Stimulated activated CD4-positive, alpha-beta T cell treated with anti-CD3 and anti-CD28 coated beads, Interleukin-4, amount 100 ng/mL, for 1 hour (primary cell): ENCODE measurements at regions not wholly inside any gene's neighbourhood (a gene's known extent, or its start where the extent isn't known, plus 50 kb on each side); places are given as distances from the start of the nearest gene placed in this dataset.
"Not testable (repeated sequence)": the region's sequence is repeated elsewhere in the genome, so short reads cannot be mapped to it uniquely, and the experiment has no call there.

Source experiments
- DNase-seq: peaks from one replicate; pipeline ENCODE4 v3.0.0-alpha.2; 2020

DNA sequence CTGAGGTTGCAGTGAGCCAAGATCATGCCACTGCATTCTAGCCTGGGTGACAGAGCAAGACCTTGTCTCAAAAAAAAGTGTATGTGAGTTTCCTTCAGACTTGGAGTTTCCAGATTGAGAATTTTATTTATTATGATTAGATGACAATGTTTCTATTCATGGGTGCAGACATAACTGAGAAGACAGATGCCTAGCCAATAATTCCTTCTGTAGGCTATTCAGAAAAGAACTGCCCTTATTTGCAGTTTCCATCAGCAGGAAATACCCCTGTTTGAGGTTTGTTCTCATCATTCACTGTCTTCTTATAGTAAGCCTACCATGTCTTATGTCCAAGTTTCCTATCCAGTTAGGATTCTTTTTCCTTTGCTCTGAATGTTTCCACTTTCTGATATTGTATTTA is 269.0 kb downstream of the KTN1 start:
- no peak for DNase-seq

DNA sequence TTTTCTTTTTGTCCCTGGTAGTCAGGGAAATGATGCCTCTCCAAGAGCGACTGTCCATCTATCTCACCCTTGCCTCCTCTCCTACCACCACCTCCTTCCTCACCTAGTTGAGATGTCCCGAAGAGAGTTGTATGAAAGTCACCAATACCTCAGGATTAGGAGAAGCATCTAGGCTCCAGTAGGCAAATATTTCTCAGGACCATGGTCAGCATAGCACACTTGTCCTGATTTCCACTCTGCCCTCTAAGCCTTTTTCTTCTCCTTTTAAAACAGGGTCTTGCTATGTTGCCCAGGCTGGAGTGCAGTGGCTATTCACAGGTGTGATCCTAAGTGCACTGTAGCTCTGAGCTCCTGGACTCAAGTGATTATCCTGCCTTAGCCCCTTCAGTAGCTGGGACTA is 268.4 kb upstream of the PELI2 start:
- no peak for DNase-seq

DNA sequence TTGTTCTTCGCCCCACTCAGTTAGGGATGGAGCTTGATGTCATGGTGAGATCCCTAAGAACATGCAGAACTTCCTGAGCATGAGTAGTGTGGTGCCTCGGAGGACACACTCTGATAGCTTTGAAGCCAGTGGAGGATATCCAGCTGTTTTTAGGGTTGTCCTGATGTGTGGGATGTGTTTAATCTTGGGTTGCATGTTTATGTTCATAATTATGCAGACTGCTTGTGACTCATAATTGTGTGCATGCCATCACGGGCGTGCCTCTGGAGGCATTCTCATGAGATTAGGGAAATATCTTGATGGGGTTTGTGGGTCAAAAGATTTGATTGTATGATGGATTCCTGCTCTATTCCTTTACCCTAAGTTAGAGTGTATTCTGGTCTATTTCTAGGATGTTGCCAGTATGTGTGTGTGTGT is 267.4 kb upstream of the PELI2 start:
- DNase-seq, result no peak

DNA sequence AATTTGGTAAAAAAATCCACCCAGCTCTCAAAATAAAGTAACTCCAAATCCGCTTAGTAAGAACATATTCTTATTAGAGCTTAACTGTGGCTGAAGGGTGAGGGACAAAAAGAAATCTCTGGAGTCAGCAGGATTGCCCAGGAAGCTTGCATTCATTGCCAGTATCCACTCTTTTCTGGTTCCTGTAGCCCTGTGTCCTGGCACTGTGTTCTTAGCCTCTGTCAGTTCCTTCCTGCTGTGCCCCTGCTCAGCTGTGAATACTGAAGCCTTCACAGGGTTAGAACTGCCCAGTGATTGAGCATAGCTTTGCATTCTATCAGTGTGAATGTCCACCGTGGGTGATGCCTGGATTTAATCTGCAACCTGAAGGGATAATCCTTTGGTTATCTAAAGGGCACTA is 266.9 kb upstream of the PELI2 start:
- DNase-seq, result no peak

DNA sequence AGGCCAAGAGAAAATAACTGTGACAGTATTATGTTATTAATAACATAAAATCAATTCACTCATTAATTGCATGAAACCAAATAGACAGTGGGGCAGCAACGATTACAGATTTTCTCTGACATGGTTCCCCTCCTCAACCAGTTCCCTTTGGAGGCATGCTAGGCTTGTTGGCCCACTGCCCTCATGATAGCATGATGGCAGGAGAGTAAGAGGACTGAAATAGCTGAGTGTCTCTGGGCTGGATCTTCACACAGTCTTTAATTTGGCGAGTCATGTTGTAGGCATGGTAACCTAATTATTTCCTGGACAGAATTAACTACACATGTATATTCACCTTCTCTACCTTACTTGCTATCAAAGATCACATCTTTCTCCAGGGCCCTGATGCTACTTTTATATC is 266.2 kb upstream of the PELI2 start:
- DNase-seq, result no peak

DNA sequence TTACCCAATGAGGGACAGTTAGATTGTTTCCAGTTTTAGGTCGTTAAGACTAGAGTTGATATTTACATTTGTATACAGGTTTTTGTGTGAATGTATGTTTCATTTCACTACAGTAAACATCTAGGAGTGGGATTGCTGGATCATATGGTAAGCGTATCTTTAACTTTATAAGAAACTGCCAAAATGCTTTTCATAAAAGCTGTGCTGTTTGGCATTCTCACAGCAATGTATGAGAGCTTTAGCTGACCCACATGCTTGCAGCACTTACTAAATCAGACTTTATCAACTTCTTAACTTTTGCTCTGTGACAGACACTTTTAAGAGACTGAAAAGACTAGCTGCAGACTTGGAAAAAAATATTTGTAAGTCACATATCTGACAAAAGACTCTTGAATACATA is 262.5 kb upstream of the PELI2 start:
- no peak for DNase-seq

DNA sequence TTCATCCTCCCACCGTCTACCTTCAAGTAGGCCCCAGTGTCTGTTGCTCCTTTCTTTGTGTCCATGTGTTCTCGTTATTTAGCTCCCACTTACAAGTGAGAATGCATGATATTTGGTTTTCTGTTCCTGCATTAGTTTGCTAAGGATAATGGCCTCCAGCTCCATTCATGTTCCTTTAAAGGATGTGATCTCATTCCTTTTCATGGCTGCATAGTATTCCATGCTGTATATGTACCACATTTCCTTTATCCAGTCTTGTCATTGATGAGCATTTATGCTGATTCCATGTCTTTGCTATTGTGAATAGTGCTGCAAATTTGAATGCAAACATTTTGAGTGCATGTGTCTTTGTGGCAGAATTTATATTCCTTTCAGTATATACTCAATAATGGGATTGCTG is 259.6 kb upstream of the PELI2 start:
- no peak for DNase-seq

DNA sequence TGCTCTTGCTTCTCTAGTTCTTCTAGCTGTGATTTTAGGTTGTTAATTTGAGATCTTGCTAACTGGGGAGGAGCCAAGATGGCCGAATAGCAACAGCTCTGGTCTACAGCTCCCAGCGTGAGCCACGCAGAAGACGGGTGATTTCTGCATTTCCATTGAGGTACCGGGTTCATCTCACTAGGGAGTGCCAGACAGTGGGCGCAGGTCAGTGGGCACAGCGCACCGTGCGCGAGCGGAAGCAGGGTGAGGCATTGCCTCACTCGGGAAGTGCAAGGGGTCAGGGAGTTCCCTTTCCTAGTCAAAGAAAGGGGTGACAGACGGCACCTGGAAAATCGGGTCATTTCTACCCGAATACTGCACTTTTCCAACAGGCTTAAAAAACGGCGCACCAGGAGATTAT is 256.6 kb upstream of the PELI2 start:
- not testable (repeated sequence) for DNase-seq

DNA sequence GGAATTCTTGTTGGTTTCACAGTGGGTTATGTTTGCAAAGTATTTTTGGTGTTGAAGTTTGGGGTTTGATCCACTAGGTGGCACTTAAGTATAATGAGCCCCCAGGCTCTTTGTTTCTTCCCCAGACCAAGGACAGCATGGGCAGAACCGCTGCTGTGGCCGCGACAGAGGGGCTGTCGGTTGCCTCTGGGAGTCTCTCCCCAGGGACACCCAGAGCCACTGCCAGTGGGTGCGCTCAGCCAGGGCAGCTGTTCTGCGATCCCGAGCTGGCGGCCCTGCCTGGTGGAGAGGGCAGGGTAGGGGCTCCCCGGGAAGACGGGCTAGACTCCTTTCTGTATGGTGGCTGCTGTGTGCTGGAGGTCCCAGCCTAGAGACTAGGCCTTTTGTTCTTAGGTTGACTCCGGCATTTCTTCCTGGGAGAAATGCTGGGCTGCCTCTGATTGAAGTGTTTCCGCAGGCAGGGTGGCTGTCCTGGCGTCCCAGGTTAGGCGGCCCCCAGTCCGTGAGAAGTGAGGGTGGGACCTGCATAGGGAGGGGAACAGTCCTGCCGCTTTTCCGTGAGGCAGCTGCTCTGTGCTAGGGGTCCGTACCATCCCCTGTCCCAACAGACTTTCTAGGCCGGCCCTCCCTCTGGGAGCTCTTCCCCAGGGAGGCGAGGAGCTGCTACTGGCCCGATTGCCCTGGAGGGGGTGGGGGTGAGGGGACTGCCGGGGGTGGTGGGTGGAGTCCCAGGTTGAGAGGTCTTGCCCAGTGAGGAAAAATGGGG is 253.1 kb upstream of the PELI2 start:
- no peak for DNase-seq

DNA sequence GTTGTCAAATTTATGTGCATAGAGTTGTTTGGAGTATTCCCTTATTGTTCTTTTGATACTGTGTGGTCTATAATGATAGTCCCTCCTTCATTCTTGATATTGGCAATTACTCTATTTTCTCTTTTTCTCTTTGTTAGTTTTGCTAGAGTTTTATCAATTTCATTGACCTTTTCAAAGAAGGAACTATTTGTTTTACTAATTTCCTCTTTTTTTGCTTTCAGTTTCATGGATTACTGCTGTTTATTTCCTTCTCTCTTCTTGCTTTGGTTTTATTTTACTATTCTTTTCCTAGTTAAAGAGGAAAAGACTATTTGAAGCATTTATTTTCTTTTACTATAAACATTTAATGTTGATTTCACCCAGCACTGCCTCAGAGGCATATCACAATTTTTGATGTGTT is 250.9 kb upstream of the PELI2 start:
- no peak for DNase-seq

DNA sequence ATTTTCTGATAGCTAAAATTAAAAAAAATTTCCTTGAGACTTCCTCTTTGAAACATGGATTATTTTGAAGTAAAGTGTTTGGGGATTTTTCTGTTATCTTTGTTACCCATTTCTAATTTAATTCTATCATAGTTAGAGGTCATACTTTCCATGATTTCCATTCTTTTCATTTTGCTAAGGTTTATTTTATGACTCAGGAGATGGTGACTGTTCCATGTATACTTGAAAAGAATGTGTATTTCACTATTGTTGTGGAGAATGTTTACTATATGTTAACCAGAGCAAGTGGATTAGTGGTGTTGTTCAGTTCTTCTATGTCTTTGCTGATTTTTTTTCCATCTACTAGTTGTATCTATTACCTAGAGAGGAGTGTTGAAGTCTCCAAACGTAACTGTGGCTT is 250.5 kb upstream of the PELI2 start:
- no peak for DNase-seq

DNA sequence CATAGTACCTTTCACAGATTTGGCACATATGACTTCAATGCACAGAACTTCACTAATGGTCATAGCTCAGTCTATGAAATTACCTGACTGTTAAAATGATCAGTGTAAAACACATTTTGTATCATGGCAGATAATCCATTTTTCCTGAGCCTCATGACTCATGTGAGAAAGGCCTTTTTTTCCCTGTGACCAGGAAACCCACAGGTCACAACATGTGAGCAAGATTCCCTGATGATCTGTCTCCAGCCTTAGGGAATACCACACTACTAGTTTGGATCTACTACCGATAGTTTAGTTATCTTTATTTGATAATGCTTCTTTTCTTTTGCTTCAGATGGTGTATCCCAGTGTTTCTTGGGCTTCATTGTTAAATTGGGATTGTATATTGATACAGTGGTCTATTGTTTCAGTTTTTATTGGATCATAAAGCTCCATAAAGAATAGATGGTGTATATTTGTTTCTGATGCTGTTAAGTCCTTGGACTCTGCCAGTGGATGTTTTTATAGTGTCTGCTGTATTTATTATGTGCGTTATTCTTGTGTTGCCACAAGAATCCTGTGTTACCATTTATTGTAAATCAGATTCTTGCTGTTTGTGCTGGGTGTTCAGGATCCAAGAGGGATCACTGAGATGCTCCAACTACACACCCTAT is 248.7 kb upstream of the PELI2 start:
- DNase-seq, result no peak

DNA sequence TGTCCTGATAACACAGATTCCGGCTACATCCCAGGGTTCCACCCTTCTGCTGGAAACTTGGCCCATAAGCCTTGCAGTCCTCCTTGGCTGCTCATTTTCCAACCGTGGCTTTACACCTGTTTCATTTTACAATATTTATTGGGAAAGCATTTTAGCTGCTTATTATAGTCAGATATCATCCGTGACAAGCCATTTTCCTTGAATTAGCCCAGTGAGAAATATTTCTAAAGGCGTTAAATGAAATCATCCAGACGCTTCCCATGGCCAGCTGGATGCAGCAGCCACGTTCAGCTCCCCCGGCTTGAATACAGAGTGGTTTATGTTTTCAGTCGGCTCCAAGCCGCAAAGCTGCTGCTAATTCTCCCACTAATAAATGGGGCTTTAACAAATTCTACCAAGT is 245.0 kb upstream of the PELI2 start:
- DNase-seq, result no peak

DNA sequence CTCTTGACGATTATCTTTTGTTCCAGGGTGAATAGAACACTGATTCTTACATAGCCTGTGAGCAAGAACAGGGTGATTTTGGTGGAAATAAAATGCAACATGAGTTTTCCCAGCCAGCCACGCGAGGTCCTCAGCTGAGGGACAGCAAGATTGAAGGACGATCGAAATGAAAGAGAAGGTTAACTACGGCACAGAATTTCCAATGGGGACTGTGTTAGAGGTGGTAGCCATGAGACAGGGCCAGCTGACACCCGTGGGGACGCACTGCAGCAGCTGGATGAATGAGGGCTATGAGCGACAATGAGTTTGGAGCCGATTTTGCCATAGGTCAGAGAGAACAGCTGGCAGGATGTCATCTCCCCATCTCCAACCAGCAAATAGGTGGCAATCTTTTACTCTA is 243.4 kb upstream of the PELI2 start:
- DNase-seq, result no peak

DNA sequence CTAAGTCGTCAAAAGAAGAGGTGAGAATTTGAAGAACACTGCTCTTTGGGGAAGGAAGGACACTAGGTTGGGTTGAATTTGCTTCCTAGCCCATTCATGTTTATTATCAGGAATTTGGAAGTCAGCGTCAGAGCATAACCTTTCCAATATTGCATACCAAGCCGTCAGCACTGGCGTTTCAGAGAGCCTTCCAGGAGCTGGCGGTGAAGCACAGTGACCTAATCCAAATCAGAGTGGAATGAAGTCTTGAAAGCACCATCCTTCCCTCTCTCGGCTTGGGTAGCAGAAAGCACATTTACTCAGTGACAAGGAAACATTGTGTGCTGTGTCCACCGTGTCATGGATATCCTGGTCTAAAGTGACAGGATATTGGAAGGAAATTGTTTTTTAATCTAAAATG is 240.3 kb upstream of the PELI2 start:
- no peak for DNase-seq

DNA sequence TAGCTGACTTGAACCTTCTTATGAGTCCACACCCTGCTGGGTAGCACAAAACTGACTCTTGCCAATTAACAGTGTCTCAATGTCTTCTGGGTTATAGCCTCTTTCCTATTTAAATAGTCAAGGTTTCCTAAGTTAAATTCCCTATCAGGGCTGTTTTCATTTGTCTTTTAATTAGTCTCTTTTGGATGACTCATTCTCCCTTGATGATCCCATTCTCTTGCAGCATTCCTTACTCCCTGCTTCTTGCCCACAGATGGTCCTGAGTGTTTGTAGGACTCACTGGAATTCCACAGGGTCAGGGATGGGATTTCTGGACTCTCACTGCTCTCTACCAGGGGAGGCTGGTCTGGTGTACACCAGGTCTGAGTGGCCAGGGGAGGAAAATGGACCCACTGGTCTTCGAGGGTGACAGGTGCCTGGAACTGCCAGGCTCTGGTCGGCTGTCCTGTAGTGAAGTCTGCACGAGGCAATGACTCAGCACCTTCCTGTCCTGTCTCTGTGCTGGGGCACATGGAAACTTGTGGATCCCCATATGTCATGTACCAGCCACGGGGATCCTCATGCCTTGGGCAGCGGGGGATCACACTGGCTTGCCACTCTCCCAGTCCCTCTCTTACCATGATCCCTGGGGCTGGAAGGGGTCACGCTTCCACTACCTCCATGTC is 236.5 kb upstream of the PELI2 start:
- DNase-seq, result no peak

DNA sequence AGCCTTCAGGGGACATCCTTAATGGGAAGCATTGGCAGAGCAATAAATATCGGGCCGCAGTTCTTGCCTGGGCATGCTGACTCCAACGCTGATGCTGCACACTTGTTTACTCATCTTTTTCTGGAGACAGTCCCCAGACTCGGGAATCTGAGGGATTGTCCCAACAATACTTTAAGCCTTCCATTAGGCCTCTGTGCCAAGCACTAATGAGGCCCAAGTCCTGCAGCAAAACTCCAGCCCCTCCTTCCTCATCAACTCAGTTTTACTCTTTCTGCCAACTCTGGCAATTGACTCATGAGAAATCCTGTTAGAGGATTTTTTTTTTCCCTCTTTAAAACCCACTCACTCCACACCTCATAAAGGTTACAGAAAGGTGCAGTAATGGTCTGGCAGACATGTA is 233.4 kb upstream of the PELI2 start:
- no peak for DNase-seq

DNA sequence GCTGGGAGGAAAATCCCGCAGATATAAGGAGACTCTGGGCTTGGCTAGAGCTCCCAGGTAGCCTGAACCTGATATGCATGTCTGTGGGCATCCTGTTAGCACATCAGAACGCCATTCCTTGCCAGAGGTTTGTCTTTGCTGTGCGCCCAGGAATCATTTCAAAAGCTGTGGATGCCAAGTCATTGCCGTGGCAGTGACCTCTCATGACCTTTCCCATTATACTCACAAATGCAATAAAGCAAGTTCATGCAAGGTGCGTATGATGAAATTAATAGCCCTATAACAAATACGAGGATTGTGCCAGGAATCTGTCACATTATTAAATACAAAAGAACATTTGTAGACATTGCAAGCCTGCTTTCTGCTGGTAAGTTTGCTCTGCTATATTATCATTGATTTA is 229.1 kb upstream of the PELI2 start:
- DNase-seq, result no peak

DNA sequence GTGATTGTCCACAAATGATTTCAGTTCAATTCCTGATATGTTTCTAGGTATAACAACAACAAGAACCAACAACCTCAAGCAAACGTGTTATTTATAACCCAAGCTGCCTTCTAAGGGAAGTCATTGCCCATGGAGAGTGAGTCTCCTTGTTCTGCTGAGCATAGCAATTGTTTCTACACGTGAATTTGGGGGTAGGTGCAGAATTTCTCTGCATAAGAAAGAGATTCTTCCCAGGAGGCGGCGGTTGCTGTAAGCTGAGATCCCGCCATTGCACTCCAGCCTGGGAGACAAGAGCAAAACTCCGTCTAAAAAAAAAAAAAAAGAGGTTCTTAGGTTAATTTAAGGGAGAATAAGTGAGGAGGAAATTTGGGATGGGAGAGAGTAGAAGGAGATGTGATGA is 226.5 kb upstream of the PELI2 start:
- no peak for DNase-seq

DNA sequence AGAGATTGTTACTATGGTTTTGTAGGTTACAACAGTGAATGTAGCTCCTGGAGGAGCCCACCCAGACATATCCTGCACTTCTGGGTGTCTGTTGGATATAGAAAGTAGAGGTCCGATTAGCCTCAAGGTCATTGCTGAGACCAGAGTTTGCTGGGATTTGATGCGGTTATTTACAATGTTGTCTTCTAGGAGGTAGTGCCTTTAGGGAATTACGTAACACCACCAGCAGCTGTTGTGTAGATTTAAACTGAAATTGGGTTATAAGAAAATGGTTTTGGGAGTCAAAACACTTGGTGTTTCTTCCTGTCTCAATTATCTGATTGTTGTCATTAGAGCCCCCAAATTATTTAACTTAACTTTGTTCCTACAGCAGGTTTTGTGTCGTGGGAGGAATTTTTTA is 225.3 kb upstream of the PELI2 start:
- no peak for DNase-seq

DNA sequence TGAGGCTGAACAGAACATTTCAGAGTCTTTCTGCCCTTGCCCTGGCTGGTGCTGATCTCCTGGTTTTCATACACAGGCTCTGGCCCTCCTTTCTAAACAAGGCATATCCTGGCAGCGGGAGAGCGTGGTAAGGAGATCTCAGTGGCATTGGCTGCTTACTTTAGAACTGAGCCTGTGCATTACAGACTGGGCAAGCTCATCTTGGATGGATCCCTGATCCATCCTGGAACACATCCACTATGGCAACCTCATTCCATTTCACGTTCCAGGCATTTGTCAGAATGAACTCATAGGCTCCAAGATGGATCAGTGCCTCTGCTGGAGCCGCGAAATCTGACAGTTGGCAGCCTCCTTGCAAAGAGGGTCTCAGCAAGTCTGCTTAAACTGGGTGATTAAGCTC is 224.5 kb upstream of the PELI2 start:
- DNase-seq, result no peak

DNA sequence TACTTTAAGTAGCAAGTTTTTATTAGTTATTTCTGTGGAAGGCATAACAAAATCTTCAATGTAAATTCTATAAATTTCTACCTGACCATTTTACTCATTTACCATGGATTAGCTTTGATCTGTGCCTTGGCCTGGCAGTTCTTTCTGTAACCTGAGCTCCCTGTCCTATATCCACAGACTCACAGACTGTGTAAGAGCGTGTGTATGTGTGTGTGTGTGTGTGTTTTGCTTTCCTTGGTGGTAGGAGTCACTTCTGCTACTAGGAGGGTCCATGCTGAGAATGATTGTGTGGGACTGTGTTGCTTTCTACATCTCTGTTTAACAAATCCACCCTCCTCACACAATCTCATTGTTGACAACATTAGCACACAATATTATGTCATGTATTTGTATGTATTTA is 221.2 kb upstream of the PELI2 start:
- no peak for DNase-seq

DNA sequence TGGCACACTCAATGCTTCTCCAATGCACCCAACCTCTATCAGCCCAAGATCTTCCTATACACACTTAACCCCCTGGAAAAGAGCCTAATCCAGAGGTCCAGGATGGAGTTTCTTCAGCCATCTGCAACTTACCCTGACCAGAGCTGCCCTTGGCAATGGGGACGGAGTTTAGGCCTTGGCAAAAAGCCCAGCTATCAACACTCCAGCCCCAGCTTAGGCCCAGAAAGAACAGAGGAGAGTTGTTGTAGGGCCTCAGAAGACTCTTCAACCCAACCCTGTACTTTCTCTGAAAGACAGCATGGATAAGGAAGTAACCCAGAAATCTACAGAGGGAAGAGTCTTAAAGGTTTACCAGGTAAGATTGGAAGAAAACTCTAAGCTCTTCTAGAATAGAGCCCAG is 219.3 kb upstream of the PELI2 start:
- no peak for DNase-seq

DNA sequence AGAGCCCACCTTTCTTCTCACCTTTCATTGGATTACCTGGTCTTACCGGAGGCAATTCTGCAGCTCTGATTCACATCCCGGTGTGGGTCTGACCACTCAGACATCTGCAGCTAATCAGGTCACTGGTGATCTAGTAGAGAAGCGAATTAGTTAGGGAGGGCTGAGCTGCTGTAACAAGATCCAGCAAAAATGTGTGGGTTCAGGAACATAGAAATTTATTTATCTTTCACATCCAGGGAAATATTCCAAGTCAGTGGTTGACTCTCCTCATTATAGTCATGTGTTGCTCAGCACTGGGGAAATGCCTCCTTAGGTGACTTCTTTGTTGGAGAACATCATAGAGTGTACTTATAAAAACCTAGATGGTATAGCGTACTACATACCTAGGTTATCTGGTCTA is 218.7 kb upstream of the PELI2 start:
- no peak for DNase-seq

DNA sequence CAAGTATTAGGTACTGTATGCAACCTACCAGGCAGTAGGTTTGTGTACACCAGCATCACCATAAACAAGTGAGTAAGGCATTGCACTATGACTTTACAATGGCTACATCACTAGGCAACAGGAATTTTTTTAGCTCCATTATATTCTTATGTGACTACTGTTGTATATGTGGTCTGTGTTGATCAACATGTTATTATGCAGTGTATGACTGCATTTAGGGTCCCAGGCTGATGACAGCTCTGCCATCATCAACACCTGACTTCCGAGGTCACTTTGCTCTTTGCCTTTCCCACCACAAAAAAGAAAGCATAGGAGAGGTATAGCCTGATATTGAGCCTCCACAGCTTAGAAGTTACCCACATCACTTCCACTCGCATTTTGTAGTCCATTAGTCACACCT is 217.5 kb upstream of the PELI2 start:
- no peak for DNase-seq
